Panc1 (cell line): ENCODE measurements at regions not wholly inside any gene's neighbourhood (a gene's known extent, or its start where the extent isn't known, plus 50 kb on each side); places are given as distances from the start of the nearest gene placed in this dataset.

ENCODE experiments used
- ATAC-seq: fragments of 200-7000 bp; cut with Tn5 transposase; 2 replicates; pipeline ENCODE4 v1.9.1; 2020; ENCODE audit warnings: mild to moderate bottlenecking, moderate library complexity
- BruUV-seq: library from RNA; stranded (reverse); fragments of 400-500 nt; replicated peaks from 2 replicates; lab custom pipeline; 2021; lab: Mats Ljungman, UMichigan
- CTCF ChIA-PET: fragments of 300-600 bp; sonication (Branson Sonifier 250); formaldehyde crosslinking; loops from one replicate; lab custom pipeline; 2022; ENCODE audit warnings: antibody characterized with exemption; lab: Charles Lee
- POLR2A ChIA-PET: fragments of 300-600 bp; sonication (Branson Sonifier 250); formaldehyde crosslinking; loops from one replicate; lab custom pipeline; 2022; ENCODE audit warnings: antibody characterized with exemption; lab: Charles Lee
- DNase-seq: peaks from one replicate; pipeline ENCODE4 v3.0.0-alpha.2; 2010; ENCODE audit warnings: low read depth, low spot score
- H3K27ac ChIP-seq: 2 replicates; pipeline ENCODE4 v1.5.1; 2011; ENCODE audit warnings: mild to moderate bottlenecking, low read length, inconsistent platforms
- H3K27me3 ChIP-seq: fragments of 200-500 bp; sonication (Bioruptor generic); 2 replicates; pipeline ENCODE4 v1.6.0; 2014; ENCODE audit warnings: low read length, inconsistent platforms; ENCODE audit not compliant: control insufficient read depth, insufficient read depth
- H3K36me3 ChIP-seq: fragments of 200-500 bp; sonication (Bioruptor generic); 2 replicates; pipeline ENCODE4 v1.5.1; 2014; ENCODE audit warnings: inconsistent platforms, mild to moderate bottlenecking, low read length, moderate library complexity; ENCODE audit not compliant: control insufficient read depth, insufficient read depth
- H3K4me1 ChIP-seq: 2 replicates; pipeline ENCODE4 v1.5.1; 2011; ENCODE audit warnings: inconsistent platforms, mild to moderate bottlenecking, low read length, moderate library complexity; ENCODE audit not compliant: control insufficient read depth, insufficient read depth
- H3K4me3 ChIP-seq, 2 experiments: 2 replicates each; pipeline ENCODE4 v1.5.1; 2011 to 2012; ENCODE audit warnings: low read depth in 2 of 2, low read length in 2 of 2, mild to moderate bottlenecking in 2 of 2, inconsistent platforms in 1 of 2, moderate library complexity in 1 of 2
- H3K9me3 ChIP-seq: fragments of 200-500 bp; sonication (Bioruptor generic); 2 replicates; pipeline ENCODE4 v1.5.1; 2014; ENCODE audit warnings: low read depth, mild to moderate bottlenecking, inconsistent platforms, low read length, moderate library complexity; ENCODE audit not compliant: control insufficient read depth, insufficient read depth
- POLR2AphosphoS5 ChIP-seq: IDR thresholded peaks from 2 replicates; pipeline ENCODE4 v1.6.1; 2012; ENCODE audit warnings: mild to moderate bottlenecking, low read depth, low read length, moderate library complexity
- SIN3A ChIP-seq: IDR thresholded peaks from 2 replicates; pipeline ENCODE4 v1.6.1; 2012; ENCODE audit warnings: low read depth, mild to moderate bottlenecking, low read length, moderate library complexity, borderline replicate concordance; ENCODE audit not compliant: insufficient read depth
- TCF7L2 ChIP-seq: IDR thresholded peaks from 2 replicates; pipeline ENCODE4 v1.6.1; 2011; ENCODE audit warnings: mild to moderate bottlenecking, low read depth, low read length, inconsistent platforms
- in situ Hi-C: cut with HindIII; loops from 2 replicates; pipeline ENCODE4 v1.10.0; 2016; ENCODE audit warnings: low sequenced_read_pairs, low pct_unique_long_range_greater_than_20kb
- intact Hi-C: fragments of 100-400 bp; cut with micrococcal nuclease; formaldehyde crosslinking; loops from one replicate; pipeline ENCODE4 v1.10.0; 2022; ENCODE audit not compliant: unreplicated experiment
- TF ChIP-seq, protein P1 (sequence below), 2 experiments: IDR thresholded peaks; 2 replicates each; pipeline ENCODE4 v1.6.1; 2011 to 2012; ENCODE audit warnings: low read depth in 2 of 2, control low read depth in 1 of 2, low read length in 1 of 2, mild to moderate bottlenecking in 1 of 2, moderate library complexity in 1 of 2; ENCODE audit not compliant: insufficient read depth in 1 of 2
- TF ChIP-seq, protein P2 (sequence below): fragments of 450-650 bp; IDR thresholded peaks from 2 replicates; pipeline ENCODE4 v1.5.1; 2017; ENCODE audit warnings: mild to moderate bottlenecking

DNA sequence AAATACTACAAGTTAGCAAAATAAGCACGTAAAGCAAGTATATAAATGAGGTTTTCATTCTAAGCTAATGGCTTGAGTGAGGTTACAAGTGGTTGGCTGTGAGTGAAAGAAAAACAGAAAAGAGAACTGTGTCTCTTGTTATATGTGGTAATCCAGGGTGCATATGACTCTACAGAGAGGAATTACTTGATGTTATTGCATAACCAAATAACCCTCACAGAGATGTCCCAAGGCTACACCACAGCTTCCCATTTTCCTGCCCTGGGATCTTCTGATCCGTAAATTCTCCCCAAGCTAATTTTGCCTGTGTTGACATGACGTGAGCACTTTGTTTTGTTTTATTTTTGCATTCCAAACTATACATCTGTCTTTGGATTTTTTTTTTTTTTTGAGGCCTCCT is 470.0 kb upstream of the INTU start:
- ChIA-PET POLR2A (interaction anchor here (0.6 kb wide), 1 partner anchor 11 kb away, joined by 3 read pairs; no protein-coding TSS in a partner anchor), CTCF (no interaction called here)
- no TSS peak for BruUV-seq
- no peak overlapping the region for H3K4me3 ChIP-seq
- no peaks in the 10 kb centered on the region for H3K4me1 ChIP-seq
- H3K27ac ChIP-seq, result no peak overlapping the region
- no peaks in the 10 kb centered on the region for H3K9me3 ChIP-seq
- H3K27me3 ChIP-seq, result no peaks in the 10 kb centered on the region
- DNase-seq, result no peak
- in situ Hi-C loops (no loop called here), intact Hi-C loops (no loop called here)
- H3K36me3 ChIP-seq, result no peaks in the 10 kb centered on the region
- ATAC-seq, result no peak
- no peak for TF ChIP-seq TCF7L2
- TF ChIP-seq, protein P1, sequence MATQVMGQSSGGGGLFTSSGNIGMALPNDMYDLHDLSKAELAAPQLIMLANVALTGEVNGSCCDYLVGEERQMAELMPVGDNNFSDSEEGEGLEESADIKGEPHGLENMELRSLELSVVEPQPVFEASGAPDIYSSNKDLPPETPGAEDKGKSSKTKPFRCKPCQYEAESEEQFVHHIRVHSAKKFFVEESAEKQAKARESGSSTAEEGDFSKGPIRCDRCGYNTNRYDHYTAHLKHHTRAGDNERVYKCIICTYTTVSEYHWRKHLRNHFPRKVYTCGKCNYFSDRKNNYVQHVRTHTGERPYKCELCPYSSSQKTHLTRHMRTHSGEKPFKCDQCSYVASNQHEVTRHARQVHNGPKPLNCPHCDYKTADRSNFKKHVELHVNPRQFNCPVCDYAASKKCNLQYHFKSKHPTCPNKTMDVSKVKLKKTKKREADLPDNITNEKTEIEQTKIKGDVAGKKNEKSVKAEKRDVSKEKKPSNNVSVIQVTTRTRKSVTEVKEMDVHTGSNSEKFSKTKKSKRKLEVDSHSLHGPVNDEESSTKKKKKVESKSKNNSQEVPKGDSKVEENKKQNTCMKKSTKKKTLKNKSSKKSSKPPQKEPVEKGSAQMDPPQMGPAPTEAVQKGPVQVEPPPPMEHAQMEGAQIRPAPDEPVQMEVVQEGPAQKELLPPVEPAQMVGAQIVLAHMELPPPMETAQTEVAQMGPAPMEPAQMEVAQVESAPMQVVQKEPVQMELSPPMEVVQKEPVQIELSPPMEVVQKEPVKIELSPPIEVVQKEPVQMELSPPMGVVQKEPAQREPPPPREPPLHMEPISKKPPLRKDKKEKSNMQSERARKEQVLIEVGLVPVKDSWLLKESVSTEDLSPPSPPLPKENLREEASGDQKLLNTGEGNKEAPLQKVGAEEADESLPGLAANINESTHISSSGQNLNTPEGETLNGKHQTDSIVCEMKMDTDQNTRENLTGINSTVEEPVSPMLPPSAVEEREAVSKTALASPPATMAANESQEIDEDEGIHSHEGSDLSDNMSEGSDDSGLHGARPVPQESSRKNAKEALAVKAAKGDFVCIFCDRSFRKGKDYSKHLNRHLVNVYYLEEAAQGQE (IDR thresholded peaks at IDR 0.05; ENCODE audit: insufficient read depth in 1 of 2, low read depth in 2 of 2, low read length in 1 of 2), result no peak
- TF ChIP-seq, protein P2, sequence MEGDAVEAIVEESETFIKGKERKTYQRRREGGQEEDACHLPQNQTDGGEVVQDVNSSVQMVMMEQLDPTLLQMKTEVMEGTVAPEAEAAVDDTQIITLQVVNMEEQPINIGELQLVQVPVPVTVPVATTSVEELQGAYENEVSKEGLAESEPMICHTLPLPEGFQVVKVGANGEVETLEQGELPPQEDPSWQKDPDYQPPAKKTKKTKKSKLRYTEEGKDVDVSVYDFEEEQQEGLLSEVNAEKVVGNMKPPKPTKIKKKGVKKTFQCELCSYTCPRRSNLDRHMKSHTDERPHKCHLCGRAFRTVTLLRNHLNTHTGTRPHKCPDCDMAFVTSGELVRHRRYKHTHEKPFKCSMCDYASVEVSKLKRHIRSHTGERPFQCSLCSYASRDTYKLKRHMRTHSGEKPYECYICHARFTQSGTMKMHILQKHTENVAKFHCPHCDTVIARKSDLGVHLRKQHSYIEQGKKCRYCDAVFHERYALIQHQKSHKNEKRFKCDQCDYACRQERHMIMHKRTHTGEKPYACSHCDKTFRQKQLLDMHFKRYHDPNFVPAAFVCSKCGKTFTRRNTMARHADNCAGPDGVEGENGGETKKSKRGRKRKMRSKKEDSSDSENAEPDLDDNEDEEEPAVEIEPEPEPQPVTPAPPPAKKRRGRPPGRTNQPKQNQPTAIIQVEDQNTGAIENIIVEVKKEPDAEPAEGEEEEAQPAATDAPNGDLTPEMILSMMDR, result no peak

DNA sequence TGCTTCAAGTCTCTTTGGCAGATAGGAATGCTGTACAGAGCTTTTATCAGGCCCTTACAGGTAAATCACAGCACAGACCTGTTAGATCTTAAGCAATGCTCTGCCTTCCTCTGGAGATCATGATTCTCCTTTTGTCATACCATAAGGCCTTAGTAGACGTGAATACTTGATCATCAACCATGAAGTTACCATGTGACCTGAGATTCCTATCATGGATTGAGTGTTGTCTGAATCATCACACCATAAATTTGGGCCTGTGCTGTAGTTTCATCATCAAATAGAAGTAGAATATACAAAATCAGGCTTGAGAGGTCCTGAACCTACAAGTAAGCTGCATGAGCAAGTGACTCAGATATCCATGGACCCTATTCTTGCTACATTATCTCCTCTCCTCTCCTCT is 466.8 kb upstream of the INTU start:
- H3K36me3 ChIP-seq, result no peaks in the 10 kb centered on the region
- no peaks in the 10 kb centered on the region for H3K9me3 ChIP-seq
- TF ChIP-seq, protein P1 (IDR thresholded peaks at IDR 0.05; ENCODE audit: insufficient read depth in 1 of 2, low read depth in 2 of 2, low read length in 1 of 2), result no peak
- TF ChIP-seq POLR2AphosphoS5 (no peak), TCF7L2 (no peak), SIN3A (no peak)
- TF ChIP-seq, protein P2, result no peak
- no peak for DNase-seq
- no peak overlapping the region for H3K27ac ChIP-seq
- ATAC-seq, result no peak
- H3K4me3 ChIP-seq, result no peak overlapping the region
- POLR2A ChIA-PET, result no interaction called here
- CTCF ChIA-PET, result no interaction called here
- no peaks in the 10 kb centered on the region for H3K27me3 ChIP-seq
- BruUV-seq, result no TSS peak
- in situ Hi-C loops (no loop called here), intact Hi-C loops (no loop called here)
- H3K4me1 ChIP-seq, result no peaks in the 10 kb centered on the region
